SK-N-SH treated with all-trans-retinoic acid at 6 μM for 48 hours (cell line): ENCODE measurements at regions not wholly inside any gene's neighbourhood (a gene's known extent, or its start where the extent isn't known, plus 50 kb on each side); places are given as distances from the start of the nearest gene placed in this dataset.

Experiments
- ARNTL ChIP-seq: fragments of 450-650 bp; formaldehyde crosslinking; IDR thresholded peaks from 2 replicates; pipeline ENCODE4 v1.5.0; 2020; ENCODE audit warnings: low read depth, mild to moderate bottlenecking, moderate library complexity, borderline replicate concordance
- BACH2 ChIP-seq: fragments of 250-450 bp; sonication (Bioruptor Pico); IDR thresholded peaks from 2 replicates; pipeline ENCODE4 v1.9.0; 2021; ENCODE audit warnings: mild to moderate bottlenecking, borderline replicate concordance
- GLIS3 ChIP-seq: fragments of 250-450 bp; sonication (Bioruptor Pico); IDR thresholded peaks from 2 replicates; pipeline ENCODE4 v1.5.0; 2020; ENCODE audit warnings: mild to moderate bottlenecking, moderate library complexity
- OSR1 ChIP-seq: fragments of 250-450 bp; sonication (Bioruptor Pico); IDR thresholded peaks from 2 replicates; pipeline ENCODE4 v1.8.0; 2022; ENCODE audit warnings: moderate library complexity, mild to moderate bottlenecking, inconsistent platforms
- PATZ1 ChIP-seq: fragments of 250-450 bp; sonication (Bioruptor Pico); IDR thresholded peaks from 2 replicates; pipeline ENCODE4 v1.8.0; 2020; ENCODE audit warnings: mild to moderate bottlenecking, moderate library complexity, borderline replicate concordance
- PPARA ChIP-seq: fragments of 250-450 bp; sonication (Bioruptor Pico); IDR thresholded peaks from 2 replicates; pipeline ENCODE4 v1.5.0; 2020; ENCODE audit warnings: mild to moderate bottlenecking, borderline replicate concordance
- RARB ChIP-seq: fragments of 250-450 bp; sonication (Bioruptor Pico); IDR thresholded peaks from 2 replicates; pipeline ENCODE4 v1.8.0; 2021; ENCODE audit warnings: mild to moderate bottlenecking, moderate library complexity
- TCF4 ChIP-seq: fragments of 250-450 bp; sonication (Bioruptor Pico); IDR thresholded peaks from 2 replicates; pipeline ENCODE4 v1.8.0; 2021; ENCODE audit warnings: mild to moderate bottlenecking, moderate library complexity, borderline replicate concordance
- ZNF565 ChIP-seq: fragments of 450-650 bp; formaldehyde crosslinking; conservative IDR thresholded peaks from 2 replicates; pipeline ENCODE4 v1.5.0; 2020; ENCODE audit warnings: low read depth, mild to moderate bottlenecking, moderate library complexity
- ZNF8 ChIP-seq: fragments of 450-650 bp; formaldehyde crosslinking; IDR thresholded peaks from 2 replicates; pipeline ENCODE4 v1.5.0; 2020; ENCODE audit warnings: mild to moderate bottlenecking, moderate library complexity
- TF ChIP-seq, protein P1 (sequence below): fragments of 250-450 bp; sonication (Bioruptor Pico); IDR thresholded peaks from 2 replicates; pipeline ENCODE4 v1.5.0; 2020; ENCODE audit warnings: mild to moderate bottlenecking, moderate library complexity
- TF ChIP-seq, protein P2 (sequence below): fragments of 250-450 bp; sonication (Bioruptor Pico); IDR thresholded peaks from 2 replicates; pipeline ENCODE4 v1.5.1; 2020; ENCODE audit warnings: low read depth, mild to moderate bottlenecking, moderate library complexity

- TF ChIP-seq OSR1 (CRISPR knock-in tag), result no peak
- no peak for TF ChIP-seq PATZ1 (CRISPR knock-in tag)
- no peak for TF ChIP-seq PPARA (CRISPR knock-in tag)
- no peak for TF ChIP-seq ZNF8 (CRISPR knock-in tag)
- no peak for TF ChIP-seq ZNF565
- no peak for TF ChIP-seq TCF4 (CRISPR knock-in tag)
- TF ChIP-seq BACH2 (CRISPR knock-in tag), result no peak
- no peak for TF ChIP-seq RARB (CRISPR knock-in tag)
- no peak for TF ChIP-seq GLIS3
- TF ChIP-seq, protein P1, sequence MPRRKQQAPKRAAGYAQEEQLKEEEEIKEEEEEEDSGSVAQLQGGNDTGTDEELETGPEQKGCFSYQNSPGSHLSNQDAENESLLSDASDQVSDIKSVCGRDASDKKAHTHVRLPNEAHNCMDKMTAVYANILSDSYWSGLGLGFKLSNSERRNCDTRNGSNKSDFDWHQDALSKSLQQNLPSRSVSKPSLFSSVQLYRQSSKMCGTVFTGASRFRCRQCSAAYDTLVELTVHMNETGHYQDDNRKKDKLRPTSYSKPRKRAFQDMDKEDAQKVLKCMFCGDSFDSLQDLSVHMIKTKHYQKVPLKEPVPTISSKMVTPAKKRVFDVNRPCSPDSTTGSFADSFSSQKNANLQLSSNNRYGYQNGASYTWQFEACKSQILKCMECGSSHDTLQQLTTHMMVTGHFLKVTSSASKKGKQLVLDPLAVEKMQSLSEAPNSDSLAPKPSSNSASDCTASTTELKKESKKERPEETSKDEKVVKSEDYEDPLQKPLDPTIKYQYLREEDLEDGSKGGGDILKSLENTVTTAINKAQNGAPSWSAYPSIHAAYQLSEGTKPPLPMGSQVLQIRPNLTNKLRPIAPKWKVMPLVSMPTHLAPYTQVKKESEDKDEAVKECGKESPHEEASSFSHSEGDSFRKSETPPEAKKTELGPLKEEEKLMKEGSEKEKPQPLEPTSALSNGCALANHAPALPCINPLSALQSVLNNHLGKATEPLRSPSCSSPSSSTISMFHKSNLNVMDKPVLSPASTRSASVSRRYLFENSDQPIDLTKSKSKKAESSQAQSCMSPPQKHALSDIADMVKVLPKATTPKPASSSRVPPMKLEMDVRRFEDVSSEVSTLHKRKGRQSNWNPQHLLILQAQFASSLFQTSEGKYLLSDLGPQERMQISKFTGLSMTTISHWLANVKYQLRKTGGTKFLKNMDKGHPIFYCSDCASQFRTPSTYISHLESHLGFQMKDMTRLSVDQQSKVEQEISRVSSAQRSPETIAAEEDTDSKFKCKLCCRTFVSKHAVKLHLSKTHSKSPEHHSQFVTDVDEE (CRISPR knock-in tag), result no peak
- TF ChIP-seq, protein P2, sequence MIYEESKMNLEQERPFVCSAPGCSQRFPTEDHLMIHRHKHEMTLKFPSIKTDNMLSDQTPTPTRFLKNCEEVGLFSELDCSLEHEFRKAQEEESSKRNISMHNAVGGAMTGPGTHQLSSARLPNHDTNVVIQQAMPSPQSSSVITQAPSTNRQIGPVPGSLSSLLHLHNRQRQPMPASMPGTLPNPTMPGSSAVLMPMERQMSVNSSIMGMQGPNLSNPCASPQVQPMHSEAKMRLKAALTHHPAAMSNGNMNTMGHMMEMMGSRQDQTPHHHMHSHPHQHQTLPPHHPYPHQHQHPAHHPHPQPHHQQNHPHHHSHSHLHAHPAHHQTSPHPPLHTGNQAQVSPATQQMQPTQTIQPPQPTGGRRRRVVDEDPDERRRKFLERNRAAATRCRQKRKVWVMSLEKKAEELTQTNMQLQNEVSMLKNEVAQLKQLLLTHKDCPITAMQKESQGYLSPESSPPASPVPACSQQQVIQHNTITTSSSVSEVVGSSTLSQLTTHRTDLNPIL, result no peak
- no peak for TF ChIP-seq ARNTL
Observed at GRCh38 chr2:209095432-209095831, 328.4 kb upstream of the MAP2 start.
